Keratinocyte (primary cell): ENCODE measurements at regions not wholly inside any gene's neighbourhood (a gene's known extent, or its start where the extent isn't known, plus 50 kb on each side); places are given as distances from the start of the nearest gene placed in this dataset.

Experiments used
- DNase-seq: peaks from one replicate; pipeline ENCODE4 v3.0.0-alpha.2; 2011; ENCODE audit warnings: low read depth, missing footprints, low spot score
- FAIRE-seq: peaks from 2 replicates; lab custom pipeline; 2011; peaks lifted over from hg19 to GRCh38; lab: Jason Lieb, UNC
- H2AFZ ChIP-seq: 2 replicates; pipeline ENCODE4 v1.6.0; 2012; ENCODE audit warnings: low read length, control low read depth, inconsistent platforms; ENCODE audit not compliant: control insufficient read depth
- H3K27ac ChIP-seq: 2 replicates; pipeline ENCODE4 v1.5.1; 2011; ENCODE audit warnings: low read length; ENCODE audit not compliant: control insufficient read depth, insufficient read depth
- H3K27me3 ChIP-seq: 3 replicates; pipeline ENCODE4 v1.6.0; 2011; ENCODE audit warnings: low read length; ENCODE audit not compliant: control insufficient read depth, insufficient read depth; ENCODE audit errors: extremely low read depth
- H3K36me3 ChIP-seq, 2 experiments: 2 replicates in 1 of 2; 3 replicates in 1 of 2; pipeline ENCODE4 v1.5.1; 2011; ENCODE audit warnings: low read length in 2 of 2, mild to moderate bottlenecking in 1 of 2; ENCODE audit not compliant: control insufficient read depth in 2 of 2, insufficient read depth in 2 of 2; ENCODE audit errors: extremely low read depth in 1 of 2
- H3K4me1 ChIP-seq: 3 replicates; pipeline ENCODE4 v1.5.1; 2011; ENCODE audit warnings: low read length; ENCODE audit not compliant: control insufficient read depth, insufficient read depth; ENCODE audit errors: extremely low read depth
- H3K4me2 ChIP-seq: 3 replicates; pipeline ENCODE4 v1.6.0; 2011; ENCODE audit warnings: low read depth, low read length; ENCODE audit not compliant: control insufficient read depth, insufficient read depth; ENCODE audit errors: extremely low read depth
- H3K4me3 ChIP-seq, 3 experiments: fragments of 200-600 bp in 1 of 3; sonication (generic) in 1 of 3; 2 replicates in 2 of 3; 3 replicates in 1 of 3; pipeline ENCODE4 v1.5.1; 2011 to 2016; ENCODE audit warnings: low read length in 3 of 3, mild to moderate bottlenecking in 3 of 3, control low read depth in 2 of 3, inconsistent platforms in 1 of 3, low read depth in 1 of 3, mixed read lengths in 1 of 3, mixed run types in 1 of 3, moderate library complexity in 1 of 3; ENCODE audit not compliant: control insufficient read depth in 2 of 3, insufficient read depth in 2 of 3; ENCODE audit errors: extremely low read depth in 1 of 3
- H3K79me2 ChIP-seq: 2 replicates; pipeline ENCODE4 v1.6.0; 2012; ENCODE audit warnings: low read length; ENCODE audit not compliant: control insufficient read depth, insufficient read depth
- H3K9ac ChIP-seq: 3 replicates; pipeline ENCODE4 v1.6.0; 2011; ENCODE audit warnings: low read length; ENCODE audit not compliant: control insufficient read depth, insufficient read depth; ENCODE audit errors: extremely low read depth
- H3K9me1 ChIP-seq: 3 replicates; pipeline ENCODE4 v1.6.0; 2011; ENCODE audit warnings: low read length; ENCODE audit not compliant: control insufficient read depth, insufficient read depth; ENCODE audit errors: extremely low read depth
- H3K9me3 ChIP-seq: 2 replicates; pipeline ENCODE4 v1.5.1; 2012; ENCODE audit warnings: low read depth, low read length; ENCODE audit not compliant: control insufficient read depth
- H4K20me1 ChIP-seq: 3 replicates; pipeline ENCODE4 v1.6.0; 2011; ENCODE audit warnings: low read length; ENCODE audit not compliant: control insufficient read depth, insufficient read depth; ENCODE audit errors: extremely low read depth
- CTCF ChIP-seq, 3 experiments: IDR thresholded peaks in 1 of 3; conservative IDR thresholded peaks in 1 of 3; optimal IDR thresholded peaks in 1 of 3; 2 replicates in 2 of 3; 3 replicates in 1 of 3; pipeline versions ENCODE3 to v1.5.1; 2011; ENCODE audit warnings: low read length in 3 of 3, mild to moderate bottlenecking in 3 of 3, moderate library complexity in 2 of 3, control low read depth in 1 of 3, inconsistent platforms in 1 of 3; ENCODE audit not compliant: insufficient read depth in 2 of 3; ENCODE audit errors: extremely low read depth in 1 of 3
- EZH2 ChIP-seq: IDR thresholded peaks from one replicate; pipeline ENCODE4 v1.6.1; 2012; ENCODE audit warnings: inconsistent platforms, mild to moderate bottlenecking, low read length, moderate library complexity
- dilution Hi-C: fragments of 300-500 bp; cut with MboI; formaldehyde crosslinking; loops from one replicate; pipeline ENCODE4 v1.7.0; 2020; ENCODE audit warnings: low sequenced_read_pairs; ENCODE audit not compliant: extremely low pct_ligation_motif_present

GRCh38 chr3:177733936-177734335 is 536.7 kb upstream of the TBL1XR1 start:
- Histone ChIP-seq H3K27ac (no peak overlapping the region), H2AFZ (no peak overlapping the region), H3K9ac (no peak overlapping the region), H3K9me1 (no peaks in the 10 kb centered on the region), H3K36me3 (no peaks in the 10 kb centered on the region), H3K27me3 (no peaks in the 10 kb centered on the region), H4K20me1 (no peaks in the 10 kb centered on the region), H3K4me3 (no peak overlapping the region), H3K9me3 (no peaks in the 10 kb centered on the region), H3K4me1 (peaks cover 3% of the 10 kb centered on the region), H3K79me2 (no peaks in the 10 kb centered on the region), H3K4me2 (no peak overlapping the region)
- dilution Hi-C loops: no loop called here
- no peak for FAIRE-seq
- no peak for DNase-seq
- no peak for TF ChIP-seq EZH2
- no peak for TF ChIP-seq CTCF (optimal IDR thresholded peaks at IDR 0.05 in 1 of 3, IDR thresholded peaks at IDR 0.05 in 1 of 3, conservative IDR thresholded peaks at IDR 0.05 in 1 of 3; ENCODE audit: extremely low read depth in 1 of 3, insufficient read depth in 2 of 3, low read length in 3 of 3)

GRCh38 chr3:177735431-177735830 is 538.1 kb upstream of the TBL1XR1 start:
- Histone ChIP-seq H4K20me1 (no peaks in the 10 kb centered on the region), H3K4me1 (peaks cover 3% of the 10 kb centered on the region), H3K9ac (no peak overlapping the region), H3K36me3 (no peaks in the 10 kb centered on the region), H3K27me3 (no peaks in the 10 kb centered on the region), H3K9me1 (no peaks in the 10 kb centered on the region), H3K79me2 (no peaks in the 10 kb centered on the region), H3K4me3 (no peak overlapping the region), H3K4me2 (no peak overlapping the region), H2AFZ (no peak overlapping the region), H3K27ac (no peak overlapping the region), H3K9me3 (no peaks in the 10 kb centered on the region)
- dilution Hi-C loops: no loop called here
- FAIRE-seq (no peak), DNase-seq (no peak)
- TF ChIP-seq CTCF (optimal IDR thresholded peaks at IDR 0.05 in 1 of 3, IDR thresholded peaks at IDR 0.05 in 1 of 3, conservative IDR thresholded peaks at IDR 0.05 in 1 of 3; ENCODE audit: extremely low read depth in 1 of 3, insufficient read depth in 2 of 3, low read length in 3 of 3) (no peak), EZH2 (no peak)
